LNCAP (cell line): ENCODE measurements at regions not wholly inside any gene's neighbourhood (a gene's known extent, or its start where the extent isn't known, plus 50 kb on each side); places are given as distances from the start of the nearest gene placed in this dataset.

Experiments
- TF ChIP-seq, protein P1 (sequence below): fragments of 450-650 bp; IDR thresholded peaks from 2 replicates; pipeline ENCODE4 v1.5.1; 2017; ENCODE audit warnings: mild to moderate bottlenecking

DNA sequence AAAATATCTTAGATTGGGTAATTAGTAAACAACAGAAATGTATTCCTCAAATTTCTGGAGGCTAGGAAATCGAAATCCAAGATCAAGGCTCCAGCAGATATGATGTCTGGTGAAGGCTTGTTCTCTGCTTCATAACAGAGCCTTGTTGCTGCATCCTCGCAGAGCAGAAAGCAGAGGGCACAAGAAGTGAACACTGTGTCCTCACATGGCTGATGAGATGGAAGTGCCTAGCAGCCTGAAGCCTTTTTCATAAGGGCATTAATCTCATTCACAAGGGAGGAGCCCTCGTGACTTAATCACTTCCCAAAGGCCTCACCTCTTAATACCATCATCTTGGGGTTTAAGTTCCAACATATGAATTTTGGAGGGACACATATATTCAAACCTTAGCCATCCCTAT, 77.2 kb upstream of the FOXD3 start:
- TF ChIP-seq, protein P1, sequence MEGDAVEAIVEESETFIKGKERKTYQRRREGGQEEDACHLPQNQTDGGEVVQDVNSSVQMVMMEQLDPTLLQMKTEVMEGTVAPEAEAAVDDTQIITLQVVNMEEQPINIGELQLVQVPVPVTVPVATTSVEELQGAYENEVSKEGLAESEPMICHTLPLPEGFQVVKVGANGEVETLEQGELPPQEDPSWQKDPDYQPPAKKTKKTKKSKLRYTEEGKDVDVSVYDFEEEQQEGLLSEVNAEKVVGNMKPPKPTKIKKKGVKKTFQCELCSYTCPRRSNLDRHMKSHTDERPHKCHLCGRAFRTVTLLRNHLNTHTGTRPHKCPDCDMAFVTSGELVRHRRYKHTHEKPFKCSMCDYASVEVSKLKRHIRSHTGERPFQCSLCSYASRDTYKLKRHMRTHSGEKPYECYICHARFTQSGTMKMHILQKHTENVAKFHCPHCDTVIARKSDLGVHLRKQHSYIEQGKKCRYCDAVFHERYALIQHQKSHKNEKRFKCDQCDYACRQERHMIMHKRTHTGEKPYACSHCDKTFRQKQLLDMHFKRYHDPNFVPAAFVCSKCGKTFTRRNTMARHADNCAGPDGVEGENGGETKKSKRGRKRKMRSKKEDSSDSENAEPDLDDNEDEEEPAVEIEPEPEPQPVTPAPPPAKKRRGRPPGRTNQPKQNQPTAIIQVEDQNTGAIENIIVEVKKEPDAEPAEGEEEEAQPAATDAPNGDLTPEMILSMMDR = no peak

GRCh38 chr1:63248216-63248615, 74.2 kb upstream of the FOXD3 start:
- TF ChIP-seq, protein P1 = no peak

DNA sequence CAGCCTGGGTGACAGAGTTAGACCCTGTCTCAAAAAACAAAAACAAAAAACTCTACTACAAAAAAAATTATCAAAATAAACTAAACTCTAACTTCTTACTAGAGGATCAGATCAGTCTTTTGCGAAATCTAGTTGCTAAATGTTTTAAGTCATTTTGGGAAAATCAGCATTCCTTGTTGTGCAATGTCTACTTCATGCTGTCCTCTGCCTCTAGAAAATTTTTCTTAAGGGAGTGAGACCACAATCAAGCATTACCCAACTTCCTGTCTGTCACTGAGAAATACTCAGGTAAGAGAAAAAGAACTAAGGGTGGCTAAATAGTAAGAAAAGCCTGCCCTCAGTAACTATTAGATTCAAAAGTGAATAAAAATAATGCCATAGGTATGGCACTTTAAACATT, 67.2 kb upstream of the FOXD3 start:
- TF ChIP-seq, protein P1 = no peak

DNA sequence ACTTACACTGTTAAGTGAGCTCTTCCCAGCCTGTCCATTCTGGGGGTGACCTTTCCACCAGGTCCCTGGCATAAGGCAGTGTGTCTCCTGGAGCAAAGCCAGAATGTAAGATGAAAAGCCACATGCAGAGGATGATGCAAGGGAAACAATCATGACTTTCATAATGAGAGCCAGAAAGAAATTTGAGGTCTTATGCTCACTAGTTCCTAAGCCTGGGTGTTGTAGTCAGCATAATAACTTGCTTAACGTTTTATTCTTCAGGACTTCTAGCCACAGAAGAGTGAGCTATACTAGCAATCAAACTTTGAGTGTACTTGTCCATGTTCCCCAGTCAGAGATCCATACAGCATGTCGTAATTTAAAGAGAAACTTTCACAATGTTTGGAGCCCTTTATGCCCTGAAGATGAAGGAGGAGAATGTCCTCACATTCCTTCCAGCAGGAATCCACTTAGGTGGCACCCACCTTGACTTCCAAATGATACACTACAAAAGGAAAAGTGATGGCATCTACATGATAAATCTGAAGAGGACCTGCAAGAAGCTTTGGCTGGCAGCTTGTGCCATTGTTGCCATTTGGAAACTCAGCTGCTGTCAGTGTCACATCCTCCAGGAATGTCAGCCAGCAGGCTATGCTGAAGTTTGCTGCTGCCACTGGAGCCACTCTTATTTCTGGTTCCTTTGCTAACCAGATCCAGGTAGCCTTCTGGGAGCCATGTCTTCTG, 60.5 kb upstream of the FOXD3 start:
- TF ChIP-seq, protein P1 = no peak

DNA sequence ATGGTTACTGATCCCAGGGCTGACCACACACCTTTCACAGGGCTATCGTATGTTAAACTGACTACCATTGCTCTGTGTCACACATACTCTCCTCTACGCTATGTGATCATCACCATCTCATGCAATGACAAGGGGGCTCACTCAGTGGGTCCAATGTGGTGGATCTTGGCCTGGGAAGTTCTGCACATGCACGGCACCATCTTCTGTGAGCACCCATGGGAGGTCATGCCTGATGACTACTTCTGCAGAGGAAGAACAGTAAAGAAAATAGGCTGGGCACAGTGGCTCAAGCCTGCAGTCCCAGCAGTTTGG, 60.0 kb upstream of the FOXD3 start:
- TF ChIP-seq, protein P1 = no peak

- TF ChIP-seq, protein P1 = no peak
Measured at GRCh38 chr1:63264161-63264560, 58.2 kb upstream of the FOXD3 start.

GRCh38 chr1:63266857-63267256, 55.5 kb upstream of the FOXD3 start:
- TF ChIP-seq, protein P1 = no peak

GRCh38 chr1:63268876-63269275, 53.5 kb upstream of the FOXD3 start:
- TF ChIP-seq, protein P1 = no peak
